Left lobe of liver (tissue), 2 donors: ENCODE measurements at regions not wholly inside any gene's neighbourhood (a gene's known extent, or its start where the extent isn't known, plus 50 kb on each side); places are given as distances from the start of the nearest gene placed in this dataset.

Experiments used
- ATAC-seq: fragments of 200-7000 bp; cut with Tn5 transposase; one replicate; pipeline ENCODE4 v1.9.1; 2020; ENCODE audit warnings: mild to moderate bottlenecking, moderate library complexity
- DNase-seq: peaks from one replicate; pipeline ENCODE4 v3.0.0-alpha.2; 2020; ENCODE audit warnings: low spot score
- donor health status: DM: no; HTN: no; CAD: no; lungs with moderate emphysema.
- donor health status: DM: no; HTN: yes; CAD: no.

DNA sequence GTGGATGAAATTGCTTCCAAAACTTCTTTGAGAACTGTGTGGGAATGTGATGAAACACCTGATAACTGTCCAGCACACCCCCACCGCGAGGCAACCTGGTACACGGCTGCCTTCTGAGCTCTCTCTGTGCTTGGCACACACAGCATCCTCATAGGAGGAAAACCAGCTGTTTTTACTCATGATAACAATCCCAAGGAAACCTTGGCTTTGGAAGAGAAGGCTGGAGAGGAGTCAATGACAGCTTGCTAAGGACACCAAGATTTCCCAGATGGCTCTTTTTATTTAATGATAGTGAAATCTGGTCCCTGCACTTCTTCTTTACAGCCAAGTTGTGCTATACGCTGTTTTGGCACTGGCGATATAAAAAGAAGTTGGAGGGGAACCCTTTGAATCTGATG lies 232.5 kb upstream of the FN1 start:
- DNase-seq: no peak

DNA sequence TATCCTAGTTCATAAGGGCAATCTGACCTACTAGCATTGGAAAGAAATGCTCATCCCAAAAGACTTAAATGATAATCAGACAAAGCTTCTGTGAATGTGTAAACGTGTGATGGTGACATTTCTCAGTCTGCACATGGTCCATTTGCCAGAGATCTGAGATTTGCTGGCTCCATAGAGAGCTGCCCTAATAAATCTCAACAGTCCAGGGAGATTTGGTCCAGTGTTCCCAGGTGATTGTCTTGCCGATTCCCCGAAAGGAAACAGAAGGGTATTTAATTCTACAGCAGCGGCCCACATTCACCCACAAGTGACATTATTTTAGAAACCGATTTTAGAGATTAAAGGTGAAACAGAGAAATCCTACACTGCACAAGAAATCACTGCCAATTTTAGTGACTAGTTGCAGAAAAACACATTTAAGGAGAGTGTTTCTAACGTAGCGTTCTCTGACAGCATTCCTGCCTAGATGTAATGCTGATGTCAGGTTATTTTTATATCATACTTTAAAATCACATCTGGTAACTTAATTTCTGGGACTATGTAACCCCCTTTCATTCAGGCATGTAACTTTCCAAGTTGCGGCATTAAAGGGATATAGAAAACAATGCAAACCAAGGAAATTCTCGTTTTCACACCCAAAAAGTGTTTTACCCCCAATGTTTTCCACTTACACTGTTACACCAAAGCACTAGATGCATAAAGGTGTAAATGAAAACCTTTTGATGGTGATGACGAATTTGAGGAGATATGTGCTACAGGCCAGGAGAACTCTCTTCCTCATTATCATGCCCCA lies 231.9 kb upstream of the FN1 start:
- no peak for DNase-seq
- no peak for ATAC-seq

More for the DNA sequence above, 232.5 kb upstream of the FN1 start:
- ATAC-seq: peak; percentile 52

DNA sequence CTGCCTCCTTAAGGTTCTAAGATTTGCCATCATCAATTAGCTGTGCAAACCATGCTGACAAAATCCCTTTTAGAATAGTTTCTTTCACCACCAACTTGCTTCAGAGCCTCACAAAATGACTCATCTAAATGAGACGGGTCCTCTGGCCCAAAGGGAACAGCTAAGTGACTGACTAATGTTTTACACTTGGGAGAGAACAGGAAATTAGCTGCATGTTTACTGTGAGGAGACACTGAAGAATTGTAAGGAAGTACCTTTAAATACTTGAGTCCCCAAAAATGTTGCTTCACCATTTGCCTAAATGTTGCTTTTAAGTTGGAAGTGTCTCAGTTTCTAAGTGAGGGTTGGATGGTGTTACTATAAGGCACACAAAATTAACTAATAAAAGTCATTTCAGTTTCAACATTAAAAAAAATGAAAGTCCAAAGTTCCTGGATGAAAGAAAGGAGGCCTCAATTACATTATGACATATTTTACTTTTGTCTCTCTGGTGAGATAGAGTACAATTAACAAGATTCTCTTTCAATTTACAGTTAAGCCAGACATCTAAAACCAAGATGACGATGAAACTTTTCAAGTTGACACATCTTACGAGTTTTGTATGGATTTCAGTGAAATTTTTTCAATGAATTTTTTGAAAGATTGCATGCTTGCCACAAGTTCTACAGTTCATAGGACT lies 229.1 kb upstream of the FN1 start:
- no peak for DNase-seq
- ATAC-seq: no peak

DNA sequence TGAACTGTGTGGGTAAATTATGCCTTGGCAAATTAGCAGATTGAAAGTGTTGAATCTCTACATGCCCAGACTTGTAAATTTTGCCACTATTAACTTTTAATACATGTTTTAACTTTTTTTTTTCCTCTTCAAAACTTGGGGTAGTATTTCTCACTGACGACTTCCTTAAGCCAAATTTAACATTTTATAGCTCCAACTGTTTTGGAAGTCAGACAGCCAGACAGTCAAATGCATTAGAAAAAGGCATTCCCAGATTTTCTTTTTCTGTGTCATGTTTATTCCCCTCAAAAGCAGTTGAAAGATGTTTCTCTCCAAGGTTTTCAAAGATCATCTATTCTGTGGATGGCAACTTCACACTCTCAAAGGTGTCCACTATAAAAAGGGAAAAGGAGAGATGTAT lies 226.8 kb upstream of the FN1 start:
- DNase-seq (no peak), ATAC-seq (no peak)

DNA sequence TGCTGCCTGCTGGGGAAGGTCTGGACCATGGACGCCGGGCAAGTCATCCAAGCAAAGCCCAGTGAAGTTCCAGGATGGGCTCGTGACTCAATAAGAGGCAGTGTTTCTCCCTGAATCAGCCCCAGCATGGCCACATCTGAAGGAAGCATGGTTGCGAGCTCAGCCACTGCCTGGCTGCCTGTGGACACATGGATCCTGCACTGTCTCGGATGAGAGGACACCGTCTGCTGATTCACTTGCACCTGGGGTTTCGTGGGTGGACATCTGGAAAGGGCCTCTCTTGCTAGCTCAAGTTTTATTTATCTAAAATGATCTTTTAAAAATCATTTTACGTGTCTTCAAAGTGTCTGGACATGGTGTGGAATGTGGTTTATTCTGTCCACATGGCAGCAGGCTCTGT lies 224.8 kb upstream of the FN1 start:
- ATAC-seq (no peak), DNase-seq (no peak)

DNA sequence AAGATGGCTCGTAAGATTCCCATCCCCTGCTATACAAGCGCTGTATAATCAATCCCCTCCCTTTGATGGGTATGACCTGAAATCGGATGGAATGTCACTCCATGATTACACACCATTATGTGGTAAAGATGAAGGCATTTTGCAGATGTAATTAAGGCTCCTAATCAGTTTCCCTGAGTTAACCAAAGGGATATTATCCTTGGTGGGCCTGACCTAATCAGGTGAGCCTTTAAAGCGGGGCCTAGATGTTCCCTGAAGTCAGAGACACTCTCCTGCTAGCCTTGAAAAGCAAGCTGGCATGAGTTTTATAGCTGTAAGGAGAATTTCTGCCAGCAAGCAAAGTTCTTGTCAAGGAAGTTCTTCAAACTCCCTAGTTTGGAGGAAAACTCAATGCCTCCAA lies 223.8 kb upstream of the FN1 start:
- ATAC-seq: no peak
- no peak for DNase-seq

DNA sequence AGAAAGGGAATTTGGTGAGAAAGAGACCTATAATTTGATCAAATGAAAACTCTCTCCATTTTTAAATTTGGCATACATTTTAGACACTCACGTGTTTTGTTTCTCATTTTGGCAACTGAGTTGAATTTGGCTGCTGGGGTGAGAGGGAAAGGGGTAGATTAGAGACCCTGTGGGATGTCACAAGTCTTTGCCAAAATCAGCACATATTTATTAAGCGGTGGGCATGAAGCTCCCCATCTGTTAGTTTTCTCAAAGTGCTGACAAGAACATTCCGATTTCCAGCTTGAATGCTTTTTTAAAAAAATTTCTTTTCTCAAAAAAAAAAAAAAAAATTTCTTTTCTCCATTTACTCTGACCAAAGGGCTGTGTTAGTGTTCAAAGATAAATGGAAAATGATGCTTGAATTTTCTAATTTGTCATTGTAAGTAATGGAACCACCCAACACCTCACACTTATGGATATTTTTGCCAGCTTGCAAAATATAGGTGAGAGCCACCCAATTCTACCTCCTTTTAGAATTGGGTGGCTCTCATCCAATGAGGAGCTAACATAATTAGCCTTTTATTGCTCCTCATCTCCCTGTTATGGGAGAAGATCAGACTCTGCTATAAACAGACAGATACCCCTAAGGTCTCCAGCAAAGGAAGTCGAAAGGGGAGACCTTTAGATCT lies 222.9 kb upstream of the FN1 start:
- ATAC-seq: no peak
- DNase-seq: no peak

DNA sequence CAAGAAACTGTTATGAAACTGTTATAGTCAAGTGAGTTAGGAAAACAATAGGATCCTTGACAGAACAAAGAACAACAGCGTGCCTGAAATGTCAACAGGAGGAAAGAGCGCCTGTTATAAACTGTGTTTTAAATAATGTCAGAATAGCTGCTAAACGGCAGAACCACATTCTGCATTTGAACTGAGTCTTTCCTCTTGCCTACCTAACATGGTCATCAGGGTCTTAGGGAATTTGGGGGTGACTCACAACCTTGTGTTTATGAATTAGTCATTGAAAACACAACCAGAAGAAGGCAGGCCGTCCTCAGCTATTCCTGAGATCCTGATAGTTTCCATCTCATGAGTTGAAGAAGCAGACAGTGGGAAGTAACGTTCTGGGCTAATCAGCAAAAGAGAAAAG lies 222.0 kb upstream of the FN1 start:
- ATAC-seq: no peak
- no peak for DNase-seq

DNA sequence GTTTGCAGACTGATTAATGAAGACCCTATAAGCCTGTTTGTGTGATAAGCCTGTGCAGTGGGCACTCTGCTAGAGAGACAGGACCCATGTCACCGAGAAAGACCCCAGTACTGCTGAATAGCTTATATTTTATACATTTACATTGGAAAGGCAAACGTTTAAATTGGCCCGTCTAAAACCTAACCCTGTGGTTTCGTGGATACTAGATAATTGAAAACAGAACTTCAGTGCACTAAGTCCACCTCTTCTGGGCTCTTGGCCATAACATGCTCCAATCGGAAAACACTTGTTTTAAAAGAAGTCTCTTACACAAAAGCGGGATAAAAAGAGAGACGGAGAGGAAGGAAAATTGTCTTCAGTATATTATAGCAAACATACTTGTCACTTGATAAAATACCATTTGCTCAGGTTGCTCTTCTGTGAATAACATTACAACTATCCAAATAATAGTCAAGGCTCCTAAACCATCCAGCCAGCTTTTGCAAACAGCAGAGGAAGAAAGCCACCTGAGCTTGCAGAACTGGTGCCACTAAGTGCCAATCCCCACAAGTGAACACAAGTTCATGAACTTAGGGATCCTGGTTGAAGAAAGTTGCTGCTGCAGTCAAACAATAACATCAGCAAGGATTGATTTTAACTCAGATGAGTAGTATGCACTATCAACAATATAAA lies 218.4 kb upstream of the FN1 start:
- DNase-seq: no peak
- ATAC-seq: peak; percentile 95

DNA sequence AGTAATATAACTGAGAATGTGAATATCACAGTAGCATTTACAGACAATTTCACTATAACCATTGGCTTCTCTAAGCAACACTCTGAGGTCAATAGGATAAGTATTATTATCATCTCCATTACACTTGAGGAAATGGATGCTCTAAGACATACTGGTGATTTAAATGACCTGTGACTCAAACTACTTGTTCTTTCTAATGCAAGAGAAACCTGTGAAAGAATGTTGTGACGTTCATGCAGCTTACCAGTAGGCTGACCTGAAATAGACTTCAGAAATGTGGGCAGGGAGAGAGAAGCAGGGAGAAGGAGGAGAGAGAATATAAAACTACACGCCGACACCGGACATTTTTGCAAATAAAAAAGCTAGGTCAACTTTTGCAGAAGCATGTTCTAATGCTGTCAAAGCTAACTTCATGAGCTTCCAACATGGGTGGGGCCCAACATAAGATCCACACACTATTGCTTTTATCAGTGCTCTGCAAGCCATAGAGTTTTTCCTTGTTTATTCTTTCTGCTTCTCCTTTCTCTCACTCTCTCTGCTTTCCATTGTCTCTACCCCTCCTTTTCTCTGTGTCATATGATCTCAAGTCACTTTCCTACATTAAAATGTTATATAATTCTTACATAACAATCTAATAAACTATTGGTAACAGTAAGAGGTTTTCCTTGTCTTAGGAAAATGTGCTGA lies 217.6 kb upstream of the FN1 start:
- no peak for DNase-seq
- no peak for ATAC-seq

DNA sequence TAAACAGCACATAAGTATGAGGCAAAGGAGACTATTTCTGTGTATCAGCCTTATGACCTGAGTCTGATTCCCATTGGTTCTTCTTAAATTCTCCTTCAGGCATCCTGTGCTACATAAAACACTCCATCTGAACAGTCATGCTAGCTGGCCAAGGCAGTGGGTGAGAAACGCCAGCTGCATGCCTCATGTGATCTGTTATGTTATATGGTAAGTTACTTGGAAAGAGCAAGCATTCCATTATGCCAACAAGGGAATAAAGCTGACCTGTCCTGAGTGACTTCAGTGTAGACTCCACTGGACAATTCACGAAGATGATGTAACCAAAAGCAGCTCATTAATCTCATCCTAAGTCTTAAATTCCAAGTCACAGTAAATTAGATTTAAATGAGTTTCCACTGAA lies 216.5 kb upstream of the FN1 start:
- ATAC-seq (no peak), DNase-seq (no peak)

DNA sequence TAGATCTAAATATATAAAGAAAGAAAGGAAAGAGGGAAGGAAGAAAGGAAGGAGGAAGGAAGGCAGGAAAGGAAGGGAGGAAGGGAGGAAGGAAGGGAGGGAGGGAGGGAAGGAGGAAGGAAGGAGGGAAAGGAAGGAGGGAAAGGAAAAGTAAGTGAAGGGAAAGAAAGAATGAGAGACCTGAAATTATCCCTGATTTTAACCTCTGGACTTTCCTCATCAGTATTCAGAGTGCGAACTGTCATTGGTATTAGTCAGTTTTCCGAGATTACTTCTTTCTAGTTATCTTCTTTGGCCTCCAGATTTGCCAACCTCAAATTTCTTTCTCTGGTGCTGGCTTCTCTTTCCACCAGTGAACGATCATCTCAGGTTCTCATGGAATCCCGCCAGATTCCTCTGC lies 215.5 kb upstream of the FN1 start:
- no peak for ATAC-seq
- no peak for DNase-seq

DNA sequence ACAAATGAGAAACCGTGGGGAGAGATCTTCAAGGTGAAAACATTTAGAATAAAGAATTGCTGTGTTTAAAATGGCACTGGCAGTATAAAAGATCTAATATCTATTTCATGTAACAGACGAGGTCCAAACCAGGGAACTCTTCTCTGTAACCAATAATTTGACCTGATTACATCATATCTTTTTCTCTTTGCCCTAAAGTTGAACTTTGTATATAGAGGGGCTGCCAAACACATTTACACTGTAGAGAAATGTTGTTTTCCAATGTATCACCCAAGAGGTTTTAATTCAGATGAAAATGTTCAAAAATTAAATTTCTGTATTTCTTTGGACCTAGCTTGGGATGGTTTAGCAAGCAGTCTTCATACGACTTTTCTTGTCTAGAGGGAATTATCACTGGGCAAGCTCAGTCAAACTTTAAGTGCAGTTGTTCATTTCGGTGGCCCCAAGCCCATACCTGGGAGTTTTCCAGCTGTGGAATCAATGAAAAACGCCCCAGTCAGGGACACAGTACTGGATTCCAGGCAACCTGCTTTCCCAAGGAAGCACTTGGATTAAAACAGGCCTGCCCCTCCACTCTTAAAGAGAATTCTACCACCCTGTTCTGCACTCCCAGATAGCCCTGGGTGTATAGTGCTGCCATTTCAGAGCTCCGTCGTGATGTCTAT lies 208.5 kb upstream of the FN1 start:
- ATAC-seq (peak; percentile 94), DNase-seq (peak; percentile 86)

DNA sequence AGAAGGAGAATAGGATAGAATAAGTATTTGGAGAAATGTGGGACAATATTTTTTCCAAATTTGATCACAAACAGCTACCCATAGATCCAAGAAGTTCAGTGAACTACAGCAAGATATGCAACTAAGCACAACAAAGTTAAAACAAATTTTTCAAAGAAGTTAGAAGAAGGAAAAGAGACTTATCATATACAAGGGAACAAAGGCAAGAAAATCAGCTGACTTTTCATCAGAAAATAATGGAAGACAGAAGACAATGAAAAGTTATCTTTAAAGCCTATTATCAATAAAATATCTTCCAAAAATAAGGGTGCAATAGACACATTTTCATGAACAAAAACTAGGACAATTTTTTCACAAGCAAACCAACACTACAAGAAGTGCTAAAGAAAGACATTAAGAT lies 202.8 kb upstream of the FN1 start:
- DNase-seq (no peak), ATAC-seq (no peak)

DNA sequence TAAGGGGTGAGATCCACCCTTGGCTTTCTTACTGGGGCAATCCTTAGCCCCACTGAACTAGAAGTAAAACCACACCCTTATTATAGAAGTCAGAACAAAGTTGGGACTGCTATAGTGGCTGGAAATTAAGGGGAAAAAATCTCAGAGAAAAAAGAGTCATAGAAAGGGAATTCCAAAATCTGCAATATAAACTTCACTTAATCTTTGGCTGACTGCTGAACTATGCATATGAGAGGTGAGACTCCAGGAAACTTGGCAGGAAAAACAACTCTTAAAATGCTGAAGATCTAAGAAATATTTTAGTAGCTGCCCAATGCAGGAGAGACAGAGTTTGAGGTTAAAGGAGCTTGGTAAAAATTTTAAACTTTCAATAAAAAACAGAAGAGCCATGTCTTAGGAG lies 201.8 kb upstream of the FN1 start:
- DNase-seq (no peak), ATAC-seq (no peak)

DNA sequence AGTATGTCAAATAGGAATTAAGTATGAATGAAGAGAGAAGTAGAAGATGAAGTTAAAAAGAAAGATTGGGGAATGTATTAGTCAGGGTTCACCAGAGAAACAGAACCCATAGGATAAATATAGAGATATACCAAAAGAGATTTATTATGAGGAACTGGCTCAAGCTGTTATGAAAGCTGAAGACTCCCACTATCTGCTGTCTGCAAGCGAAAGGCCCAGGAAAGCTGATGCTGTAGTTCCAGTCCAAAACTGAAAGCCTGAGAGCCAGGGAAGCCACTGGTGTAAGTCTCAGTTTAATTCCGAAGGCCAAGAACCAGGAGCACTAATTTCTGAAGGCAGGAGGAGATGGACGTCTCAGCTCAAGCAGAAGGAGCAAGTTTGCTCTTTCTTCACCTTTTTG lies 200.9 kb upstream of the FN1 start:
- ATAC-seq: no peak
- no peak for DNase-seq

DNA sequence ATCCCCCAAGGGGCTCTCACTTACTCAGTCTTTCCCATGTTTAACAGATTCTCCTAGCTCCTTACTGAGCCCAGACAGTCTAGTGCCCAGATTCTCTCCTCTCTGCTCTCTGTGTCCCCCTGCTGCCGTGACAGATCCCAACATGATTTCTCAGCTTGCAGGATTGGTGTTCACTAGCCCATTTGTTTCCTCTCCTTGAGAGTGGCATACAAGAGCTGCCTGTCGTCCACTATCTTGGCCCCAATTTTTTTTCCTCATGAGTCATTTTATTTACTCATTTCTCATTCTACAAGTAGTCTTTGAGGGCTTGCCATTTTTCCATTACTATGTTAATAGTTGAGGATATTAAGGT lies 199.9 kb upstream of the FN1 start:
- DNase-seq: no peak
- no peak for ATAC-seq

DNA sequence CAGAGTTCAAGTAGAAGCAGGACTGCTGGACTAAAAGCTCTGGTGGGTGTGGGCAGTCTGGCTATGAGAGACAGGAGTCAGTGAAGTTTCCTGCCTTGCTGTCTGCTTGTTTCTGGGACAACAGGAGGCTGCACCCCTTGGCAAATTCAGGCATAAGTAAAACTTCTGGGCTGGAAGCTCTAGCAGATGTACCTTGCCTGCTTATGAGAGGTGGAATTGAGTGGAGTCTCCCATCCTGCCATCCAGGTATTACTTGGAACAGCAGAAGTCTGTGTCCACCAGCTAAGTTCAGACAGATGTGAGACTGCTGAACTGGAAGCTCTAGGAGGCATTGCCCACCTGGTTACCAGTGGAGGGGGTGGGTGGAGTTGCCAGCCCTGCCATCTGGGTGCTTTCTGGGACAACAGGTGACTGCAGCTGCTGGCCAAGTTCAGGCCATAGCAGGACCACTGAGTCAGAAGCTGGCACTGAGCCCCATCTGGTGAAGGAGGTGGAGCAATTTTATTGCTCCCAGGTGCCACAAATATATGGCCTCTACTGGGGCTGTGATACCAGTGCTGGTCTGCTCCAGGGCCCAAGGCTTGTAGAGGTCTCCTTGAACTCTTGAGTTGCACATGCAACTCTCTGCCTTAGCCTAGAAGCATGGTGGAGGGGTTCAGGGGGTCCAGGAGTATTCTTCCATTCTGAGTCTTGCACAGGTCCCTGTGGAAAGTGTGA lies 199.4 kb upstream of the FN1 start:
- ATAC-seq: no peak
- no peak for DNase-seq

DNA sequence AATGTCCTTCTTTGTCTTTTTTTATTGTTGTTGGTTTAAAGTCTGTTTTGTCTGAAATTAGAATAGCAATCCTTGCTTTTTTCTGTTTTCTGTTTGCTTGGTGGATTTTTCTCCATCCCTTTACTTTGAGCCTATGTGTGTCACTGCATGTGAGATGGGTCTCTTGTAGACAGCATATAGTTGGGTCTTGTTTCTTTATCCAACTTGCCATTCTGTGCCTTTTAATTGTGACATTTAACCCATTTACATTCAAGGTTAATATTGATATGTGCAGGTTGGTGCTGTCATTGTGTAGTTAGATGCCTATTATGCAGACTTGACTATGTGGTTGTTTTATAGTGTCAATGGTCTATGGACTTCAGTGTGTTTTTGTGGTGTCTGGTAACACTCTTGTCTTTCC lies 197.5 kb upstream of the FN1 start:
- ATAC-seq: no peak

DNA sequence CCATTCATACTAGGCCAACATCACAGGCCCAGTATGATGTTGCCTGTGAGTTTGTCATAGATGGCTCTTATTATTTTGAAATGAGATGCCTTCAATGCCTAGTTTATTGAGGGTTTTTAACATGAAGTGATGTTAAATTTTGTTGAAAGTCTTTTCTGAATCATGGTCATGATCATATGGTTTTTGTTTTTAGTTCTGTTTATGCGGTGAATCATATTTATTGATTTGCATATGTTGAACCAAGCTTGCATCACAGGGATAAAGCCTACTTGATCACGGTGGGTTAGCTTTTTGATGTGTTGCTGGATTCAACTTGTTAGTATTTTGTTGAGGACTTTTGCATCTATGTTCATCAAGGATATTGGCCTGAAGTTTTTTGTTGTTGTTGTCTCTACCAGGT lies 195.8 kb upstream of the FN1 start:
- DNase-seq (no peak), ATAC-seq (no peak)

More for the DNA sequence above, 197.5 kb upstream of the FN1 start:
- no peak for DNase-seq
